Ovary (tissue), 3 donors: ENCODE measurements at regions not wholly inside any gene's neighbourhood (a gene's known extent, or its start where the extent isn't known, plus 50 kb on each side); places are given as distances from the start of the nearest gene placed in this dataset.

Experiments
- EP300 ChIP-seq: sonication (generic); formaldehyde crosslinking; IDR thresholded peaks from one replicate; pipeline ENCODE4 v1.6.1; 2017; ENCODE audit warnings: antibody characterized with exemption
- POLR2A ChIP-seq: fragments of 450-650 bp; IDR thresholded peaks from one replicate; pipeline ENCODE4 v1.6.1; 2017; ENCODE audit warnings: antibody characterized with exemption, mild to moderate bottlenecking, moderate library complexity
- TF ChIP-seq, protein P1 (sequence below), 3 donors: fragments of 450-650 bp in 2 of 3; fragments of 200-600 bp in 1 of 3; IDR thresholded peaks; one replicate each; pipeline versions ENCODE4 v1.5.1 to v1.8.0; 2016 to 2022; ENCODE audit warnings: antibody characterized with exemption in 3 of 3, mild to moderate bottlenecking in 1 of 3
- donor health status: DM: no; HTN: no; CAD: no.

DNA sequence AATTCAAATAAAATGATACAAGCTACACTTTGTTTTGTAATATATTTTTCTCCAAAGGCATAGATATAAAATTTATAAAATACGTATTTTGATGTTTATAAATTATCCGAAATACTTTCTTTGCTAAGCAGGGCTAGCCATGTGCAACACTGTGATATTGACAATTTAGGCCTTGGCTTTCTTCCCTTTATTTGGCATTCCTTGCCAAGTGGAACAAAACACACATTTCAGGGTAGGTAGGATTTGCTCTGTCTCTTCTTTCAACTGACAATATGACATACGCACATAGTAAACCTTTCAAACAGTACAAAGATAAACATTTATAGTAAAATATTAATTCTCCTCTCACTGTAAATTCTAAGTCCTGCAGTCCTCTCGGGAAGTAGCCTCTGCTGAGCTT is 103.3 kb upstream of the POT1 start:
- TF ChIP-seq POLR2A (no peak), EP300 (no peak)
- TF ChIP-seq, protein P1, sequence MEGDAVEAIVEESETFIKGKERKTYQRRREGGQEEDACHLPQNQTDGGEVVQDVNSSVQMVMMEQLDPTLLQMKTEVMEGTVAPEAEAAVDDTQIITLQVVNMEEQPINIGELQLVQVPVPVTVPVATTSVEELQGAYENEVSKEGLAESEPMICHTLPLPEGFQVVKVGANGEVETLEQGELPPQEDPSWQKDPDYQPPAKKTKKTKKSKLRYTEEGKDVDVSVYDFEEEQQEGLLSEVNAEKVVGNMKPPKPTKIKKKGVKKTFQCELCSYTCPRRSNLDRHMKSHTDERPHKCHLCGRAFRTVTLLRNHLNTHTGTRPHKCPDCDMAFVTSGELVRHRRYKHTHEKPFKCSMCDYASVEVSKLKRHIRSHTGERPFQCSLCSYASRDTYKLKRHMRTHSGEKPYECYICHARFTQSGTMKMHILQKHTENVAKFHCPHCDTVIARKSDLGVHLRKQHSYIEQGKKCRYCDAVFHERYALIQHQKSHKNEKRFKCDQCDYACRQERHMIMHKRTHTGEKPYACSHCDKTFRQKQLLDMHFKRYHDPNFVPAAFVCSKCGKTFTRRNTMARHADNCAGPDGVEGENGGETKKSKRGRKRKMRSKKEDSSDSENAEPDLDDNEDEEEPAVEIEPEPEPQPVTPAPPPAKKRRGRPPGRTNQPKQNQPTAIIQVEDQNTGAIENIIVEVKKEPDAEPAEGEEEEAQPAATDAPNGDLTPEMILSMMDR (IDR thresholded peaks at IDR 0.05), result no peak
